CD4-positive, CD25-positive, alpha-beta regulatory T cell (primary cell): ENCODE measurements at regions not wholly inside any gene's neighbourhood (a gene's known extent, or its start where the extent isn't known, plus 50 kb on each side); places are given as distances from the start of the nearest gene placed in this dataset.
"Not testable (repeated sequence)": the region's sequence is repeated elsewhere in the genome, so short reads cannot be mapped to it uniquely, and the experiment has no call there.

Experiments used
- ATAC-seq, 2 donors: fragments of 150-1000 bp; cut with Tn5 transposase; one replicate each; pipeline ENCODE4 v1.10.0; 2021; ENCODE audit warnings: low read depth in 2 of 2, moderate number of reproducible peaks in 2 of 2, moderate library complexity in 1 of 2
- DNase-seq, 3 donors: peaks; one replicate each; pipeline versions ENCODE4 v3.0.0 to v3.0.0-alpha.2; 2012 to 2022; ENCODE audit warnings: mixed read lengths in 1 of 3
- H3K27ac ChIP-seq: one replicate; pipeline ENCODE4 v1.7.0; 2013; ENCODE audit warnings: mild to moderate bottlenecking, low read length; ENCODE audit not compliant: insufficient read depth, poor library complexity, severe bottlenecking
- H3K27me3 ChIP-seq: one replicate; pipeline ENCODE4 v1.7.0; 2013; ENCODE audit warnings: low read length; ENCODE audit not compliant: control insufficient read depth, insufficient read depth
- H3K36me3 ChIP-seq: one replicate; pipeline ENCODE4 v1.7.0; 2013; ENCODE audit warnings: mild to moderate bottlenecking, low read length, moderate library complexity; ENCODE audit not compliant: control insufficient read depth, insufficient read depth
- H3K4me1 ChIP-seq: 2 replicates; pipeline ENCODE4 v1.7.0; 2013; ENCODE audit warnings: mild to moderate bottlenecking, low read length; ENCODE audit not compliant: insufficient read depth, control insufficient read depth, poor library complexity, severe bottlenecking
- H3K4me3 ChIP-seq: one replicate; pipeline ENCODE4 v1.7.0; 2013; ENCODE audit warnings: low read depth, mild to moderate bottlenecking, low read length, moderate library complexity
- H3K9me3 ChIP-seq, 2 experiments: 1 replicate in 1 of 2; 2 replicates in 1 of 2; pipeline ENCODE4 v1.7.0; 2013; ENCODE audit warnings: low read length in 2 of 2, mild to moderate bottlenecking in 1 of 2, moderate library complexity in 1 of 2; ENCODE audit not compliant: control insufficient read depth in 2 of 2
- H3K27ac Mint-ChIP-seq, 3 donors: one replicate each; pipeline ENCODE4 v1.8.0; 2020 to 2022; ENCODE audit warnings: mild to moderate bottlenecking in 3 of 3, mixed read lengths in 3 of 3, moderate library complexity in 2 of 3
- H3K27me3 Mint-ChIP-seq: one replicate; pipeline ENCODE4 v1.8.0; 2022; ENCODE audit warnings: mild to moderate bottlenecking, mixed read lengths
- H3K36me3 Mint-ChIP-seq: one replicate; pipeline ENCODE4 v1.8.0; 2020; ENCODE audit warnings: mixed read lengths
- H3K4me1 Mint-ChIP-seq, 4 donors: one replicate each; pipeline ENCODE4 v1.8.0; 2020 to 2022; ENCODE audit warnings: mixed read lengths in 4 of 4, mild to moderate bottlenecking in 1 of 4
- H3K4me3 Mint-ChIP-seq, 4 donors: one replicate each; pipeline ENCODE4 v1.8.0; 2020 to 2022; ENCODE audit warnings: mild to moderate bottlenecking in 4 of 4, mixed read lengths in 4 of 4, moderate library complexity in 3 of 4
- H3K9me3 Mint-ChIP-seq, 7 donors: one replicate each; pipeline ENCODE4 v1.8.0; 2020 to 2022; ENCODE audit warnings: mixed read lengths in 7 of 7, mild to moderate bottlenecking in 3 of 7, moderate library complexity in 2 of 7

GRCh38 chr14:45559626-45560025 is 306.6 kb upstream of the MIS18BP1 start:
- no peak overlapping the region for H3K27ac Mint-ChIP-seq
- peaks cover 0 to 5% (median 3%) of the 10 kb centered on the region in 7 donors for H3K9me3 Mint-ChIP-seq
- H3K27me3 ChIP-seq, result no peaks in the 10 kb centered on the region
- no peaks in the 10 kb centered on the region for H3K27me3 Mint-ChIP-seq
- H3K4me3 Mint-ChIP-seq, result no peak overlapping the region
- H3K9me3 ChIP-seq, result no peaks in the 10 kb centered on the region
- no peaks in the 10 kb centered on the region for H3K4me1 ChIP-seq
- H3K36me3 ChIP-seq, result no peaks in the 10 kb centered on the region
- ATAC-seq (no peak), DNase-seq (no peak)
- H3K27ac ChIP-seq, result no peak overlapping the region
- no peaks in the 10 kb centered on the region for H3K4me1 Mint-ChIP-seq
- H3K36me3 Mint-ChIP-seq, result no peaks in the 10 kb centered on the region
- H3K4me3 ChIP-seq, result no peak overlapping the region

GRCh38 chr14:45558183-45558582 is 305.2 kb upstream of the MIS18BP1 start:
- Mint-ChIP-seq H3K36me3 (no peaks in the 10 kb centered on the region), H3K9me3 (peaks cover 0 to 5% (median 4%) of the 10 kb centered on the region in 7 donors), H3K4me1 (no peaks in the 10 kb centered on the region), H3K27me3 (no peaks in the 10 kb centered on the region), H3K27ac (no peak overlapping the region), H3K4me3 (no peak overlapping the region)
- no peaks in the 10 kb centered on the region for H3K9me3 ChIP-seq
- H3K36me3 ChIP-seq, result no peaks in the 10 kb centered on the region
- H3K4me3 ChIP-seq, result no peak overlapping the region
- DNase-seq, result no peak
- H3K27ac ChIP-seq, result no peak overlapping the region
- no peaks in the 10 kb centered on the region for H3K27me3 ChIP-seq
- ATAC-seq, result no peak
- no peaks in the 10 kb centered on the region for H3K4me1 ChIP-seq

GRCh38 chr14:45553981-45554380 is 301.0 kb upstream of the MIS18BP1 start:
- no peaks in the 10 kb centered on the region for H3K4me1 Mint-ChIP-seq
- Histone ChIP-seq H3K36me3 (no peaks in the 10 kb centered on the region), H3K27me3 (no peaks in the 10 kb centered on the region), H3K4me1 (no peaks in the 10 kb centered on the region), H3K27ac (no peak overlapping the region), H3K9me3 (no peaks in the 10 kb centered on the region), H3K4me3 (no peak overlapping the region)
- H3K4me3 Mint-ChIP-seq, result no peak overlapping the region
- no peaks in the 10 kb centered on the region for H3K27me3 Mint-ChIP-seq
- no peak overlapping the region for H3K27ac Mint-ChIP-seq
- no peak for ATAC-seq
- peaks cover 0 to 12% (median 3%) of the 10 kb centered on the region in 7 donors for H3K9me3 Mint-ChIP-seq
- no peaks in the 10 kb centered on the region for H3K36me3 Mint-ChIP-seq
- no peak for DNase-seq

DNA sequence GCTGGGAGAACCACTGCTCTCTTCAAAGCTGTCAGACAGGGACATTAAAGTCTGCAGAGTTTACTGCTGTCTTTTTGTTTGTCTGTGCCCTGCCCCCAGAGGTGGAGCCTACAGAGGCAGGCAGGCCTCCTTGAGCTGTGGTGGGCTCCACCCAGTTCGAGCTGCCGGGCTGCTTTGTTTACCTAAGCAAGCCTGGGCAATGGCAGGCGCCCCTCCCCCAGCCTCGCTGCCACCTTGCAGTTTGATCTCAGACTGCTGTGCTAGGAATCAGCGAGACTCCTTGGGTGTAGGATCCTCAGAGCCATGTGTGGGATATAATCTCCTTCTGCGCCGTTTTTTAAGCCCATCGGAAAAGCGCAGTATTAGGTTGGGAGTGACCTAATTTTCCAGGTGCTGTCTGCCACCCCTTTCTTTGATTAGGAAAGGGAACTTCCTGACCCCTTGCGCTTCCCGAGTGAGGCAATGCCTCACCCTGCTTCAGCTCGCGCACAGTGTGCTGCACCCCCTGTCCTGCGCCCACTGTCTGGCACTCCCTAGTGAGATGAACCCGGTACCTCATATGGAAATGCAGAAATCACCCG is 298.3 kb upstream of the MIS18BP1 start:
- not testable (repeated sequence) for H3K27ac ChIP-seq, H3K9me3 ChIP-seq, ATAC-seq, H3K27me3 Mint-ChIP-seq, H3K36me3 ChIP-seq, H3K4me3 ChIP-seq, H3K27me3 ChIP-seq, H3K4me1 Mint-ChIP-seq, H3K27ac Mint-ChIP-seq, H3K36me3 Mint-ChIP-seq, H3K4me3 Mint-ChIP-seq, H3K4me1 ChIP-seq, DNase-seq
- H3K9me3 Mint-ChIP-seq, result peaks cover 0 to 12% (median 3%) of the 10 kb centered on the region in 7 donors

GRCh38 chr14:45531022-45531421 is 278.0 kb upstream of the MIS18BP1 start:
- Mint-ChIP-seq H3K4me3 (no peak overlapping the region), H3K27me3 (peaks cover 4% of the 10 kb centered on the region), H3K4me1 (peaks cover 0 to 2% (median 0%) of the 10 kb centered on the region in 4 donors), H3K36me3 (no peaks in the 10 kb centered on the region), H3K27ac (no peak overlapping the region), H3K9me3 (peaks cover 3 to 22% (median 12%) of the 10 kb centered on the region in 7 donors)
- no peak overlapping the region for H3K27ac ChIP-seq
- H3K4me1 ChIP-seq, result no peaks in the 10 kb centered on the region
- no peaks in the 10 kb centered on the region for H3K27me3 ChIP-seq
- DNase-seq (no peak), ATAC-seq (no peak)
- peaks cover 1 to 4% of the 10 kb centered on the region in 2 experiments for H3K9me3 ChIP-seq
- no peaks in the 10 kb centered on the region for H3K36me3 ChIP-seq
- no peak overlapping the region for H3K4me3 ChIP-seq

GRCh38 chr14:45526715-45527549 is 273.9 kb upstream of the MIS18BP1 start:
- ATAC-seq, result no peak
- H3K27ac ChIP-seq, result no peak overlapping the region
- Mint-ChIP-seq H3K36me3 (no peaks in the 10 kb centered on the region), H3K27me3 (peaks cover 4% of the 10 kb centered on the region), H3K4me3 (no peak overlapping the region), H3K27ac (no peak overlapping the region), H3K4me1 (peaks cover 0 to 2% (median 0%) of the 10 kb centered on the region in 4 donors), H3K9me3 (peaks cover 3 to 14% (median 7%) of the 10 kb centered on the region in 7 donors)
- no peaks in the 10 kb centered on the region for H3K9me3 ChIP-seq
- no peaks in the 10 kb centered on the region for H3K4me1 ChIP-seq
- no peaks in the 10 kb centered on the region for H3K36me3 ChIP-seq
- H3K4me3 ChIP-seq, result no peak overlapping the region
- H3K27me3 ChIP-seq, result no peaks in the 10 kb centered on the region
- peak in 1 of 3 donors; percentile 0 for DNase-seq

GRCh38 chr14:45519766-45520165 is 266.8 kb upstream of the MIS18BP1 start:
- H3K9me3 Mint-ChIP-seq, result peaks cover 0 to 10% (median 6%) of the 10 kb centered on the region in 7 donors
- no peaks in the 10 kb centered on the region for H3K4me1 ChIP-seq
- ATAC-seq (no peak), DNase-seq (no peak)
- no peaks in the 10 kb centered on the region for H3K36me3 ChIP-seq
- H3K4me3 Mint-ChIP-seq, result no peak overlapping the region
- no peaks in the 10 kb centered on the region for H3K27me3 ChIP-seq
- no peak overlapping the region for H3K4me3 ChIP-seq
- no peaks in the 10 kb centered on the region for H3K9me3 ChIP-seq
- no peaks in the 10 kb centered on the region for H3K27me3 Mint-ChIP-seq
- no peaks in the 10 kb centered on the region for H3K4me1 Mint-ChIP-seq
- no peak overlapping the region for H3K27ac ChIP-seq
- no peak overlapping the region for H3K27ac Mint-ChIP-seq
- H3K36me3 Mint-ChIP-seq, result no peaks in the 10 kb centered on the region

DNA sequence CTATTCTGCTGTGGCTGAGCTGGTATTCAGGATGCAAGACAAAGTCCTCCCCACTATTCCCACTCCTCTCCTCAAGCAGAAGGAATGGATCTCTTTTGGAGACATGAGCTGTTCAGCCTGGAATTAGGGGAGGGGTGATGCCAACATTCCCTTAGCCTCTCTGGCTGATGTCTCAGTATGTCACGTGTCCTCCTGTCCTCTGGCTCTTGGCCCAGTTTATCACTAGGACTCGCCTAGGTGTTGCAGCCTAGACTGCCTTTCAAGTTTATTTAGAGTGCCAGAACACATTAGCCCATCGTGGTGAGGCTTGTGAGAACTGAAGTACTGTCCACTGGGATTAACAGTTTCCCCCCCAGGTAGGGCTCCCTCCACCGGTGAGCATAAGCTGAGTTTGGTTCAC is 239.9 kb upstream of the MIS18BP1 start:
- H3K27me3 ChIP-seq, result no peaks in the 10 kb centered on the region
- no peaks in the 10 kb centered on the region for H3K4me1 Mint-ChIP-seq
- H3K4me3 Mint-ChIP-seq, result no peak overlapping the region
- no peak overlapping the region for H3K27ac ChIP-seq
- DNase-seq, result no peak
- H3K9me3 Mint-ChIP-seq, result peaks cover 0 to 19% (median 7%) of the 10 kb centered on the region in 7 donors
- no peaks in the 10 kb centered on the region for H3K36me3 ChIP-seq
- no peaks in the 10 kb centered on the region for H3K4me1 ChIP-seq
- H3K27me3 Mint-ChIP-seq, result no peaks in the 10 kb centered on the region
- H3K27ac Mint-ChIP-seq, result no peak overlapping the region
- no peaks in the 10 kb centered on the region for H3K9me3 ChIP-seq
- H3K36me3 Mint-ChIP-seq, result no peaks in the 10 kb centered on the region
- no peak for ATAC-seq
- H3K4me3 ChIP-seq, result no peak overlapping the region
